Caki2 (cell line): ENCODE measurements at regions not wholly inside any gene's neighbourhood (a gene's known extent, or its start where the extent isn't known, plus 50 kb on each side); places are given as distances from the start of the nearest gene placed in this dataset.

Source experiments
- DNase-seq: peaks from one replicate; pipeline ENCODE4 v3.0.0-alpha.2; 2015; ENCODE audit warnings: low read depth
- in situ Hi-C: cut with HindIII; loops from 2 replicates; pipeline ENCODE4 v1.10.0; 2016; ENCODE audit warnings: low sequenced_read_pairs, low pct_unique_long_range_greater_than_20kb, mixed read lengths

GRCh38 chr10:29895456-29895855, 163.9 kb downstream of the JCAD start:
- in situ Hi-C loops = no loop called here
- DNase-seq = no peak

DNA sequence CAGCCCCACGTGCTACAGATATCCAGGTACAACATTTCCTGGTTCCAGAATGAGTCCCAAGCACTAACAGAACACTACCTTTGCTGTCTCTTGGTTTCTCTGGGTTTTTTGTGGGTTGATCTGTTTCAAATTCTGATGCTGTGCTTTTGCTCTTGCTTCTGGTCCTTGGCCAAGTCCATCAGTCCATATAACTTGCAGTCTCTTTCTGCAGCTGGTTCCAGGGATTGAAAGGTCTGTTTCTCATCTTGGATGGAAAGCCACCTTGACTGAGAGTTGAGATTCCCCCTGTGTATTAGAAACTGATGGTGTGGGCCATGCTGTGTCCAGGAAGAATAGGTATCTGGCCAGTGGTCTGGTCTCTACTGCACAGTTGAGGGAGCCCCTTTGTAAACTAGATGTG, 171.1 kb downstream of the JCAD start:
- DNase-seq = no peak
- in situ Hi-C loops = no loop called here

GRCh38 chr10:29886299-29886698, 173.1 kb downstream of the JCAD start:
- in situ Hi-C loops = no loop called here
- DNase-seq = no peak

- no peak for DNase-seq
- in situ Hi-C loops = no loop called here
Measured at GRCh38 chr10:29883231-29883630, 176.2 kb downstream of the JCAD start.

GRCh38 chr10:29882766-29883165, 176.6 kb downstream of the JCAD start:
- in situ Hi-C loops = no loop called here
- no peak for DNase-seq

- in situ Hi-C loops = no loop called here
- DNase-seq = no peak
Measured at GRCh38 chr10:29881811-29882210, 177.6 kb downstream of the JCAD start.

- in situ Hi-C loops = no loop called here
- no peak for DNase-seq
Measured at GRCh38 chr10:29881336-29881771, 178.0 kb downstream of the JCAD start.

DNA sequence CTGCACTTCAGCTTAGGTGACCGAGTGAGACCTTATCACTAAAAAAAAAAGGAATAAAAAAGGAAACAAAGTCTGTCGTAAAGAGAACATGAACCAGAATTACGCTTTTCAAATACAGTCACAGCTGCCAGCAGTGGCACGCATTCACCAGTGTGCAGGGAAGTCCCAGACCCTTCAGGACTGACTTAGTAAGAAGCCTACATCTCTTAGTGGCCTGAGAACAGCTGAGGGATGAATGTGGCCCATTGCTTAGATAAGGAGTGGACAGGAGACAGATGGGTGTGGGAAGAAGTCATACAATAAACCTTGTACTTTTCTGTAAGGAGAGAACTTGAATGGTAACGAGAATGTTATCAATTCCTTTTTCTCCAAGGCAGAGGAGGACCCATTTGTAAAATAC, 178.5 kb downstream of the JCAD start:
- DNase-seq = no peak
- in situ Hi-C loops = no loop called here

- no peak for DNase-seq
- in situ Hi-C loops = no loop called here
Measured at GRCh38 chr10:29879862-29880261, 179.5 kb downstream of the JCAD start.

DNA sequence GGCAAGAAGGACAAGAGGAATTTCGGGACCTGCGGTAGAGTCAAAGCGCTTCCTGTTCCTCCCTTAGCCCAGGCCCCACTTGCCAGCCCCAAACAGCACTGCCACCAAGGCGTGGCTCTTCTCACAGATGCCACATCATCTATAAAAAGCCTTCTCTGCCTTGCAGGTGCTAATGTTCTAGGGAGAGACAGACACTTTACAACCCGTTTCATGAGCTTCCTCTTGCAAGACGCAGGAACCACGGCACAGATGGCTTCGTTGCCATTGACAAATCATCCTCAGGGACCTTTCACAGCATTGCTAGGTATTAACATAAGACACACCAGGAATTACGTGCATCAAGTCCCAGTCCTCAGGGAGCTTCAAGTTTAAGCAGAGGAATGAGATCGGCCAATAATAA, 180.9 kb downstream of the JCAD start:
- DNase-seq = no peak
- in situ Hi-C loops = no loop called here

- DNase-seq = no peak
- in situ Hi-C loops = no loop called here
Measured at GRCh38 chr10:29877793-29878491, 181.4 kb downstream of the JCAD start.

DNA sequence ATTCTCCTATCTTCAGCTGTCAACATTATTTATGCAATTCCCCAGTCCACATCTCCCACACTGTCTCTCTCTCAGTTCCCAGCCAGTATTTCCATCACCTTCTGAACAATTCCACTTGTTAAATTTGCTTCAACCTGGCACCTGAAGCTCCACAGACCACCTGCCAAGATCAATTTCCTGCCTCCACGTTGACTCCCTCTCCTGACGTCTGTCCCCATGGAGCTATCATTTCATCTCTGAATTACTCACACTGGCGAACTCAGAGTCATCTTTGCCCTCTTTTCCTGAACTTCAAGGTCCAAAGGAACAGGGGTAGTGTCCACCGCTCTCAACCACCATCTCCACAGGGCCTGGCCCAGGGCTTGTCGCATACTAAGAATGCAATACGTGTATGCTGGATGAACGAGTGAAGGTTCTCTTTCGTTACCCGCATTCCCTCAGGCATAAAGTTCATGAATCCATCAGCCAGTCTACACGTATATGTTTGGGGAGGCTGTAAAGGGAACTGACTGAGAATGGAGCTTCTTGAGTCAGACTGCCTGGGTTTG, 183.3 kb downstream of the JCAD start:
- in situ Hi-C loops = no loop called here
- no peak for DNase-seq

- no peak for DNase-seq
- in situ Hi-C loops = no loop called here
Measured at GRCh38 chr10:29874606-29875269, 184.6 kb downstream of the JCAD start.

GRCh38 chr10:29873941-29874484, 185.4 kb downstream of the JCAD start:
- no peak for DNase-seq
- in situ Hi-C loops = no loop called here

DNA sequence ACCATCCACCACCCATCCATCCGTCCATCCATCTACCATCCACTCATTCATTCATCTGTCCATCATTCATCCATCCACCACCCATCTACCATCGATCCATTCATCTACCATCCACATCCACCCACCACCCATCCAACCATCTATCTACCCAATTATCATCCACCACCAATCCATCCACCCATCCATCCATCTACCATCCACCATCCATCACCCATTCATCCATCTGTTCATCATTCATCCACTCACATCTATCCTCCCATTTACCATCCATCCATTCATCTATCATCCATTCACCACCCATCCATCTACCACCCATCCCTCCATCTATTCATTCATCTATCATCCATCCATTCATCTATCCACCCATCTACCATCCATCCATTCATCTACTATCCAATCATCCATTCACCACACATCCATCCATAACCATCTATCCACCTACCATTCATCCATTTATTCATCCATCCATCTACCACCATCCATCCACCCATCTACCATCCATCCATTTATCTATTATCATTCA, 188.8 kb downstream of the JCAD start:
- in situ Hi-C loops = no loop called here
- DNase-seq = no peak

DNA sequence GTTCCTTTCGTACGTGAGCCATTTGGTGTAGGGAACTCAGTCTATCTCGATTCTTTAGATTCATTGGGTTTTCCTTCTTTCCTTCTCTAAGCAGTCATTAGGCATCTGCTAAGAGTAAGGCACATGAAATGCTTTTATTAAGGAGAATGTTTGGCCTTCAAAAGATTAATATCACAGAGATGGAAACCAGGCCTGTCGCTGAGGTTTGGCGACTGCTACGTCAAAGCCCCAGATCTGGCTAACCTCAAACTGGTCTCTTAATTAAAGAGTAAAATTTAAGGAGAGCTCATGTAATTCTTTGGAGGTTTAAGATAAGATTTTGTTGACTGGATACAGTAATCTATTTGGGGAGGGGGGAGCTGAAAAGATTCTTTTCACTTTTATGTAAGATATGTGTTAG, 189.8 kb downstream of the JCAD start:
- no peak for DNase-seq
- in situ Hi-C loops = no loop called here

GRCh38 chr10:29866356-29866755, 193.0 kb downstream of the JCAD start:
- no peak for DNase-seq
- in situ Hi-C loops = no loop called here

- DNase-seq = peak; percentile 97
- in situ Hi-C loops = no loop called here
Measured at GRCh38 chr10:29865700-29866355, 193.6 kb downstream of the JCAD start.
